BE2C (cell line): ENCODE measurements at regions not wholly inside any gene's neighbourhood (a gene's known extent, or its start where the extent isn't known, plus 50 kb on each side); places are given as distances from the start of the nearest gene placed in this dataset.

ENCODE experiments used
- DNase-seq: peaks from one replicate; pipeline ENCODE4 v3.0.0-alpha.2; 2020
- H3K27me3 ChIP-seq: fragments of 250-450 bp; sonication (Bioruptor Pico); 2 replicates; pipeline ENCODE4 v1.5.1; 2020; ENCODE audit warnings: mild to moderate bottlenecking
- H3K36me3 ChIP-seq: fragments of 250-450 bp; sonication (Bioruptor Pico); 2 replicates; pipeline ENCODE4 v1.5.1; 2020; ENCODE audit warnings: mild to moderate bottlenecking
- H3K4me1 ChIP-seq: fragments of 250-450 bp; sonication (Bioruptor Pico); 2 replicates; pipeline ENCODE4 v1.5.1; 2020
- H3K4me3 ChIP-seq: 2 replicates; pipeline ENCODE4 v1.5.1; 2011; ENCODE audit warnings: low read depth, low read length
- H3K9me3 ChIP-seq: fragments of 250-450 bp; sonication (Bioruptor Pico); 2 replicates; pipeline ENCODE4 v1.5.1; 2020
- CTCF ChIP-seq: IDR thresholded peaks from 2 replicates; pipeline ENCODE4 v1.5.1; 2012; ENCODE audit warnings: mild to moderate bottlenecking, low read depth, low read length

GRCh38 chr6:170083236-170084051 is 207.4 kb downstream of the DLL1 start:
- DNase-seq: no peak
- H3K4me1 ChIP-seq: no peaks in the 10 kb centered on the region
- no peaks in the 10 kb centered on the region for H3K27me3 ChIP-seq
- no peaks in the 10 kb centered on the region for H3K36me3 ChIP-seq
- H3K4me3 ChIP-seq: no peak overlapping the region
- TF ChIP-seq CTCF: no peak
- no peaks in the 10 kb centered on the region for H3K9me3 ChIP-seq

- Histone ChIP-seq H3K36me3 (no peaks in the 10 kb centered on the region), H3K27me3 (no peaks in the 10 kb centered on the region), H3K4me1 (no peaks in the 10 kb centered on the region), H3K9me3 (no peaks in the 10 kb centered on the region), H3K4me3 (no peak overlapping the region)
- no peak for TF ChIP-seq CTCF
- DNase-seq: no peak
These were observed 208.2 kb downstream of the DLL1 start for GRCh38 chr6:170082531-170083187.

GRCh38 chr6:170082067-170082466 is 208.8 kb downstream of the DLL1 start:
- DNase-seq: no peak
- no peak overlapping the region for H3K4me3 ChIP-seq
- no peaks in the 10 kb centered on the region for H3K9me3 ChIP-seq
- TF ChIP-seq CTCF: no peak
- H3K27me3 ChIP-seq: no peaks in the 10 kb centered on the region
- H3K4me1 ChIP-seq: no peaks in the 10 kb centered on the region
- H3K36me3 ChIP-seq: no peaks in the 10 kb centered on the region

- H3K4me3 ChIP-seq: no peak overlapping the region
- no peaks in the 10 kb centered on the region for H3K36me3 ChIP-seq
- no peaks in the 10 kb centered on the region for H3K9me3 ChIP-seq
- no peak for DNase-seq
- TF ChIP-seq CTCF: no peak
- H3K4me1 ChIP-seq: no peaks in the 10 kb centered on the region
- H3K27me3 ChIP-seq: no peaks in the 10 kb centered on the region
These were observed 209.3 kb downstream of the DLL1 start for GRCh38 chr6:170081556-170081955.

GRCh38 chr6:170080828-170081371 is 210.0 kb downstream of the DLL1 start:
- Histone ChIP-seq H3K36me3 (no peaks in the 10 kb centered on the region), H3K9me3 (no peaks in the 10 kb centered on the region), H3K4me3 (no peak overlapping the region), H3K4me1 (no peaks in the 10 kb centered on the region), H3K27me3 (no peaks in the 10 kb centered on the region)
- DNase-seq: no peak
- TF ChIP-seq CTCF: no peak
